SK-N-SH (cell line): ENCODE measurements at regions not wholly inside any gene's neighbourhood (a gene's known extent, or its start where the extent isn't known, plus 50 kb on each side); places are given as distances from the start of the nearest gene placed in this dataset.

Source experiments
- CTCF ChIA-PET: fragments of 300-600, 350-600 bp; formaldehyde crosslinking; extraction: SDS; loops from one replicate; lab custom pipeline; 2021; lab: Yijun Ruan, JAX
- POLR2A ChIA-PET: fragments of 350-600 bp; sonication (Branson Sonifier 250); formaldehyde crosslinking; extraction: SDS; loops from one replicate; lab custom pipeline; 2020; ENCODE audit warnings: antibody characterized with exemption, inconsistent platforms; lab: Yijun Ruan, JAX
- DNase-seq: peaks from one replicate; pipeline ENCODE4 v3.0.0; 2012
- H2AFZ ChIP-seq: fragments of 200-600 bp; sonication (generic); 2 replicates; pipeline ENCODE4 v1.8.1; 2016; ENCODE audit warnings: antibody characterized with exemption, mild to moderate bottlenecking, low read depth
- H3F3A ChIP-seq: fragments of 200-600 bp; sonication (generic); replicated peaks from 2 replicates; pipeline ENCODE3; 2016; ENCODE audit warnings: antibody characterized with exemption, mild to moderate bottlenecking; ENCODE audit not compliant: insufficient read depth
- H3K27ac ChIP-seq, 2 experiments: fragments of 200-500 bp in 1 of 2; fragments of 200-600 bp in 1 of 2; sonication (Bioruptor generic) in 1 of 2; sonication (generic), shearing (Covaris generic) in 1 of 2; 2 replicates each; pipeline versions ENCODE4 v1.5.1 to v1.6.1; 2014 to 2016; ENCODE audit warnings: low read depth in 2 of 2, inconsistent platforms in 1 of 2, low read length in 1 of 2, mild to moderate bottlenecking in 1 of 2, mixed read lengths in 1 of 2
- H3K27me3 ChIP-seq: fragments of 200-600 bp; sonication (generic), shearing (Covaris generic); 2 replicates; pipeline ENCODE4 v1.6.1; 2016; ENCODE audit warnings: mixed run types; ENCODE audit not compliant: insufficient read depth
- H3K36me3 ChIP-seq, 2 experiments: fragments of 200-500 bp in 1 of 2; fragments of 200-600 bp in 1 of 2; sonication (Bioruptor generic) in 1 of 2; sonication (generic) in 1 of 2; replicated peaks in 1 of 2; 2 replicates each; pipeline versions ENCODE3 to v1.5.1; 2014 to 2016; ENCODE audit warnings: low read length in 1 of 2, mild to moderate bottlenecking in 1 of 2; ENCODE audit not compliant: insufficient read depth in 2 of 2, control insufficient read depth in 1 of 2
- H3K4me1 ChIP-seq, 2 experiments: fragments of 200-500 bp in 1 of 2; fragments of 200-600 bp in 1 of 2; sonication (Bioruptor generic) in 1 of 2; sonication (generic), shearing (Covaris generic) in 1 of 2; 2 replicates each; pipeline versions ENCODE4 v1.5.1 to v1.6.1; 2014 to 2016; ENCODE audit warnings: low read depth in 1 of 2, low read length in 1 of 2, mixed run types in 1 of 2; ENCODE audit not compliant: insufficient read depth in 2 of 2, control insufficient read depth in 1 of 2
- H3K4me2 ChIP-seq: fragments of 200-600 bp; sonication (generic), shearing (Covaris generic); 2 replicates; pipeline ENCODE4 v1.6.1; 2017; ENCODE audit warnings: mixed run types
- H3K4me3 ChIP-seq, 2 experiments: fragments of 200-500 bp in 1 of 2; fragments of 200-600 bp in 1 of 2; sonication (Bioruptor generic) in 1 of 2; sonication (generic), shearing (Covaris generic) in 1 of 2; 2 replicates each; pipeline versions ENCODE4 v1.5.1 to v1.8.1; 2014 to 2016; ENCODE audit warnings: low read depth in 2 of 2, inconsistent platforms in 1 of 2, low read length in 1 of 2, mild to moderate bottlenecking in 1 of 2, mixed read lengths in 1 of 2, moderate library complexity in 1 of 2
- H3K79me2 ChIP-seq: fragments of 200-600 bp; sonication (generic); 2 replicates; pipeline ENCODE4 v1.8.1; 2017; ENCODE audit warnings: mild to moderate bottlenecking; ENCODE audit not compliant: insufficient read depth
- H3K9ac ChIP-seq: fragments of 200-600 bp; sonication (generic); 2 replicates; pipeline ENCODE4 v1.6.1; 2017; ENCODE audit warnings: mixed run types
- H3K9me2 ChIP-seq: fragments of 200-600 bp; sonication (generic); 2 replicates; pipeline ENCODE4 v1.6.1; 2017; ENCODE audit warnings: mixed run types
- H3K9me3 ChIP-seq: fragments of 200-600 bp; sonication (generic); 2 replicates; pipeline ENCODE4 v1.6.1; 2017; ENCODE audit warnings: mixed run types, mild to moderate bottlenecking, moderate library complexity
- H4K20me1 ChIP-seq: fragments of 200-600 bp; sonication (generic); 2 replicates; pipeline ENCODE4 v1.6.1; 2017; ENCODE audit warnings: mild to moderate bottlenecking, mixed run types; ENCODE audit not compliant: insufficient read depth
- CHD2 ChIP-seq: fragments of 150-350 bp; IDR thresholded peaks from 2 replicates; pipeline ENCODE4 v1.6.1; 2018; ENCODE audit warnings: low read length; ENCODE audit not compliant: partially characterized antibody
- CTCF ChIP-seq: fragments of 200-600 bp; sonication (generic); IDR thresholded peaks from 2 replicates; pipeline ENCODE4 v1.6.1; 2017; ENCODE audit warnings: antibody characterized with exemption, mild to moderate bottlenecking, moderate library complexity
- ELF1 ChIP-seq: IDR thresholded peaks from 2 replicates; pipeline ENCODE4 v1.4.0; 2012
- EP300 ChIP-seq, 2 experiments: IDR thresholded peaks; 2 replicates each; pipeline versions ENCODE4 v1.4.0 to v1.6.1; 2012; ENCODE audit warnings: borderline replicate concordance in 1 of 2, low read depth in 1 of 2, low read length in 1 of 2
- EZH2phosphoT487 ChIP-seq: fragments of 200-600 bp; sonication (generic); IDR thresholded peaks from 2 replicates; pipeline ENCODE4 v1.6.1; 2017; ENCODE audit warnings: low read depth, mixed run types, mild to moderate bottlenecking, antibody characterized with exemption, moderate library complexity, borderline replicate concordance
- FOSL2 ChIP-seq: IDR thresholded peaks from 2 replicates; pipeline ENCODE4 v1.4.0; 2012; ENCODE audit warnings: low read depth, mild to moderate bottlenecking, moderate library complexity, borderline replicate concordance
- FOXJ3 ChIP-seq: sonication (generic); formaldehyde crosslinking; IDR thresholded peaks from 2 replicates; pipeline ENCODE4 v1.5.1; 2020; ENCODE audit warnings: mild to moderate bottlenecking, missing genetic modification reagents
- GABPA ChIP-seq: IDR thresholded peaks from 2 replicates; pipeline ENCODE4 v1.4.0; 2012; ENCODE audit warnings: low read depth, mild to moderate bottlenecking
- GATA2 ChIP-seq: sonication (generic); formaldehyde crosslinking; IDR thresholded peaks from 2 replicates; pipeline ENCODE4 v1.5.0; 2020; ENCODE audit warnings: mild to moderate bottlenecking, missing genetic modification reagents
- MAX ChIP-seq: IDR thresholded peaks from 2 replicates; pipeline ENCODE4 v1.4.0; 2012; ENCODE audit warnings: low read depth
- MEF2A ChIP-seq: IDR thresholded peaks from 2 replicates; pipeline ENCODE4 v1.4.0; 2012; ENCODE audit warnings: low read depth, borderline replicate concordance
- RAD21 ChIP-seq: IDR thresholded peaks from 2 replicates; pipeline ENCODE4 v1.6.1; 2012; ENCODE audit warnings: mild to moderate bottlenecking, low read length
- RFX5 ChIP-seq: IDR thresholded peaks from 2 replicates; pipeline ENCODE4 v1.6.1; 2012; ENCODE audit warnings: mild to moderate bottlenecking, improper control_type of control experiment, low read length
- RXRA ChIP-seq: IDR thresholded peaks from 2 replicates; pipeline ENCODE4 v1.4.0; 2012; ENCODE audit warnings: low read depth, mild to moderate bottlenecking, borderline replicate concordance
- SIN3A ChIP-seq: IDR thresholded peaks from 2 replicates; pipeline ENCODE4 v1.6.1; 2012; ENCODE audit warnings: low read depth, mild to moderate bottlenecking, low read length, moderate library complexity, borderline replicate concordance
- SMC3 ChIP-seq: IDR thresholded peaks from 2 replicates; pipeline ENCODE4 v1.6.1; 2012; ENCODE audit warnings: low read depth, low read length, improper control_type of control experiment
- TEAD4 ChIP-seq: IDR thresholded peaks from 2 replicates; pipeline ENCODE4 v1.4.0; 2012; ENCODE audit warnings: mild to moderate bottlenecking, borderline replicate concordance; ENCODE audit not compliant: insufficient read depth
- USF1 ChIP-seq: IDR thresholded peaks from 2 replicates; pipeline ENCODE4 v1.4.0; 2012; ENCODE audit warnings: low read depth, borderline replicate concordance
- USF2 ChIP-seq: fragments of 150-350 bp; IDR thresholded peaks from 2 replicates; pipeline ENCODE4 v1.6.1; 2017; ENCODE audit warnings: antibody characterized with exemption, low read length, low read depth, borderline replicate concordance
- YY1 ChIP-seq: IDR thresholded peaks from 2 replicates; pipeline ENCODE4 v1.4.0; 2012; ENCODE audit warnings: low read depth, mild to moderate bottlenecking
- ZBTB33 ChIP-seq: IDR thresholded peaks from 2 replicates; pipeline ENCODE4 v1.4.0; 2012; ENCODE audit warnings: low read depth, borderline replicate concordance
- WGBS: methylation state at CpG from one replicate; pipeline ENCODE4 v1.1.6; 2017; ENCODE audit warnings: low lambda C conversion rate; 5-methylcytosine and 5-hydroxymethylcytosine counted together

- Histone ChIP-seq H3K9me3 (0 out of 2 replicates have a peak, but pooled peaks cover 3% of the 10 kb centered on the region), H3K79me2 (no peaks in the 10 kb centered on the region), H3K27me3 (no peaks in the 10 kb centered on the region), H3K9ac (no peak overlapping the region), H3K4me3 (no peak overlapping the region), H3K4me2 (no peak overlapping the region), H2AFZ (no peak overlapping the region), H3K27ac (no peak overlapping the region), H3F3A (no peaks in the 10 kb centered on the region), H3K4me1 (no peaks in the 10 kb centered on the region), H4K20me1 (no peaks in the 10 kb centered on the region), H3K9me2 (no peaks in the 10 kb centered on the region), H3K36me3 (no peaks in the 10 kb centered on the region)
- ChIA-PET POLR2A (no interaction called here), CTCF (no interaction called here)
- TF ChIP-seq RFX5, result no peak
- no peak for TF ChIP-seq EP300 (IDR thresholded peaks at IDR 0.05; ENCODE audit: borderline replicate concordance in 1 of 2, low read depth in 1 of 2, low read length in 1 of 2)
- TF ChIP-seq FOSL2, result no peak
- TF ChIP-seq ZBTB33, result no peak
- no peak for TF ChIP-seq EZH2phosphoT487
- TF ChIP-seq SMC3, result no peak
- no peak for DNase-seq
These were observed 89.6 kb upstream of the MME start for GRCh38 chr3:154990543-154990942.

GRCh38 chr3:154987846-154988245, 92.3 kb upstream of the MME start:
- H3K79me2 ChIP-seq, result no peaks in the 10 kb centered on the region
- no peaks in the 10 kb centered on the region for H3K4me1 ChIP-seq
- no peak overlapping the region for H2AFZ ChIP-seq
- no peaks in the 10 kb centered on the region for H3K27me3 ChIP-seq
- DNase-seq, result no peak
- no peak overlapping the region for H3K27ac ChIP-seq
- no peak overlapping the region for H3K4me3 ChIP-seq
- H3F3A ChIP-seq, result no peaks in the 10 kb centered on the region
- no peak overlapping the region for H3K4me2 ChIP-seq
- H4K20me1 ChIP-seq, result no peaks in the 10 kb centered on the region
- H3K9ac ChIP-seq, result no peak overlapping the region
- no peaks in the 10 kb centered on the region for H3K9me3 ChIP-seq
- WGBS, result 14% methylated on average over 1 of the region's 1 CpG
- ChIA-PET CTCF (no interaction called here), POLR2A (no interaction called here)
- no peaks in the 10 kb centered on the region for H3K36me3 ChIP-seq
- no peaks in the 10 kb centered on the region for H3K9me2 ChIP-seq
- TF ChIP-seq EZH2phosphoT487 (no peak), SIN3A (no peak), USF2 (no peak), MEF2A (no peak), FOXJ3 (CRISPR knock-in tag) (no peak), CHD2 (no peak), GATA2 (CRISPR knock-in tag) (no peak), TEAD4 (no peak), CTCF (no peak), SMC3 (no peak), YY1 (no peak), USF1 (no peak), ZBTB33 (no peak), MAX (no peak), RXRA (no peak), GABPA (no peak), ELF1 (no peak), RAD21 (no peak)
